ENCODE measurements at regions not wholly inside any gene's neighbourhood (a gene's known extent, or its start where the extent isn't known, plus 50 kb on each side); places are given as distances from the start of the nearest gene placed in this dataset.

DNA sequence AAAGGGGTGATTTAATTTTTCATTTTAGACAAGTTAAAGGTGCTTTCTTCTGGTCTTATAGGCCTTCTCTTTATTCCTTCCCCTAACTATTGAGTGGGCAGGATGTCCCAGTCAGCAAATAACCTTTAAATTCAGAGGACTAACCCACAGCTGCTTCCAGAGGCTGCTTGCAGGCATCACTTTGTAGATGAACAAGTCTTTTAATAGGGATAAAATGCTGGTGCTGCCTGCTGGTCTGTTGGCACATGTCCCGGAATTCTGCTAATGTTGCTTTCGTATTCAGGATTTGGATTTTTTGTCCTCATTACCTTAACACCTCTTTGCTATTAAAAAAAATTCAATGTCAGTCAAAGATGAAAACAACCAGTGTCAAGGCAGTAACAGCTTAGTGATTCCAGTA is 132.7 kb upstream of the KL start:
- POLR2A ChIA-PET: no interaction called here
- H3K27ac ChIP-seq (ENCODE audit: low read depth in 1 of 2, low read length in 2 of 2): no peak overlapping the region

DNA sequence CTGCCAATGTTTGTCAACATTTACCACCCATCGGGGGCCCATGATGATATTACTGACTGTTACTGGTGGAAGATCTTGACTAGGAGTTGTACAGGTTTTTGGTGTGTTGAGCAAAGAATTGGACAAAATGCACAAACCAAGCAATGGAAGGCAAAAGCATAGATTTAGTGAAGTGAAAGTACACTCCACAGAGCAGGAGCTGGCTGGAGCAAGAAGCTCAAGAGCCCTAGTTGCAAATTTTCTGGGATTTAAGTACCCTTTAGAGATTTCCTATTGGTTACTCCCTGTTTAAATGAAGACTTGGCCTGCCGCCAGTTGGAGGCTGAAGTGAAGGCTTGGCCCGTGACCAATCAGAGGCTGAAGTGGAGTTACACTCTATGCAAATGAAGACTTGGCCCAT is 128.6 kb upstream of the KL start:
- Histone ChIP-seq H3K36me3 (ENCODE audit: insufficient read depth, low read length) (no peaks in the 10 kb centered on the region), H3K27me3 (ENCODE audit: control insufficient read depth in 1 of 2, insufficient read depth in 2 of 2, low read length in 2 of 2) (no peaks in the 10 kb centered on the region), H3K27ac (ENCODE audit: low read depth in 1 of 2, low read length in 2 of 2) (no peak overlapping the region), H3K4me1 (ENCODE audit: insufficient read depth, low read length) (no peaks in the 10 kb centered on the region), H3K4me3 (ENCODE audit: low read length) (no peak overlapping the region), H3K9me3 (ENCODE audit: control insufficient read depth in 1 of 2, insufficient read depth in 1 of 2, low read length in 2 of 2) (peaks cover 6 to 12% of the 10 kb centered on the region in 2 experiments)
- TF ChIP-seq, protein P1, sequence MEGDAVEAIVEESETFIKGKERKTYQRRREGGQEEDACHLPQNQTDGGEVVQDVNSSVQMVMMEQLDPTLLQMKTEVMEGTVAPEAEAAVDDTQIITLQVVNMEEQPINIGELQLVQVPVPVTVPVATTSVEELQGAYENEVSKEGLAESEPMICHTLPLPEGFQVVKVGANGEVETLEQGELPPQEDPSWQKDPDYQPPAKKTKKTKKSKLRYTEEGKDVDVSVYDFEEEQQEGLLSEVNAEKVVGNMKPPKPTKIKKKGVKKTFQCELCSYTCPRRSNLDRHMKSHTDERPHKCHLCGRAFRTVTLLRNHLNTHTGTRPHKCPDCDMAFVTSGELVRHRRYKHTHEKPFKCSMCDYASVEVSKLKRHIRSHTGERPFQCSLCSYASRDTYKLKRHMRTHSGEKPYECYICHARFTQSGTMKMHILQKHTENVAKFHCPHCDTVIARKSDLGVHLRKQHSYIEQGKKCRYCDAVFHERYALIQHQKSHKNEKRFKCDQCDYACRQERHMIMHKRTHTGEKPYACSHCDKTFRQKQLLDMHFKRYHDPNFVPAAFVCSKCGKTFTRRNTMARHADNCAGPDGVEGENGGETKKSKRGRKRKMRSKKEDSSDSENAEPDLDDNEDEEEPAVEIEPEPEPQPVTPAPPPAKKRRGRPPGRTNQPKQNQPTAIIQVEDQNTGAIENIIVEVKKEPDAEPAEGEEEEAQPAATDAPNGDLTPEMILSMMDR (IDR thresholded peaks at IDR 0.05): no peak
- H3K36me3 Mint-ChIP-seq (ENCODE audit: low read depth): no peaks in the 10 kb centered on the region
- DNase-seq (no peak), ATAC-seq (ENCODE audit: poor library complexity) (no peak)
- intact Hi-C loops (cut with DNase I, micrococcal nuclease): no loop called here
- no peaks in the 10 kb centered on the region for H3K27me3 Mint-ChIP-seq
- H3K27ac Mint-ChIP-seq: no peak overlapping the region
- ChIA-PET CTCF (no interaction called here), POLR2A (no interaction called here)
- no peaks in the 10 kb centered on the region for H3K4me1 Mint-ChIP-seq (ENCODE audit: low read depth)
- H3K4me3 Mint-ChIP-seq: no peak overlapping the region
- H3K9me3 Mint-ChIP-seq: peaks cover 3% of the 10 kb centered on the region

More for the DNA sequence above, 132.7 kb upstream of the KL start:
- H3K36me3 ChIP-seq (ENCODE audit: insufficient read depth, low read length): no peaks in the 10 kb centered on the region
- Mint-ChIP-seq H3K4me3 (no peak overlapping the region), H3K9me3 (peaks cover 3% of the 10 kb centered on the region), H3K4me1 (ENCODE audit: low read depth) (no peaks in the 10 kb centered on the region), H3K36me3 (ENCODE audit: low read depth) (no peaks in the 10 kb centered on the region), H3K27ac (no peak overlapping the region), H3K27me3 (peaks cover 4% of the 10 kb centered on the region)
- DNase-seq: no peak
- CTCF ChIA-PET: no interaction called here
- TF ChIP-seq, protein P1 (IDR thresholded peaks at IDR 0.05): no peak
- intact Hi-C loops (cut with DNase I, micrococcal nuclease): no loop called here
- H3K9me3 ChIP-seq (ENCODE audit: control insufficient read depth in 1 of 2, insufficient read depth in 1 of 2, low read length in 2 of 2): peaks cover 4 to 12% of the 10 kb centered on the region in 2 experiments
- H3K27me3 ChIP-seq (ENCODE audit: control insufficient read depth in 1 of 2, insufficient read depth in 2 of 2, low read length in 2 of 2): no peaks in the 10 kb centered on the region
- H3K4me1 ChIP-seq (ENCODE audit: insufficient read depth, low read length): no peaks in the 10 kb centered on the region
- ATAC-seq (ENCODE audit: poor library complexity): no peak
- H3K4me3 ChIP-seq (ENCODE audit: low read length): no peak overlapping the region

DNA sequence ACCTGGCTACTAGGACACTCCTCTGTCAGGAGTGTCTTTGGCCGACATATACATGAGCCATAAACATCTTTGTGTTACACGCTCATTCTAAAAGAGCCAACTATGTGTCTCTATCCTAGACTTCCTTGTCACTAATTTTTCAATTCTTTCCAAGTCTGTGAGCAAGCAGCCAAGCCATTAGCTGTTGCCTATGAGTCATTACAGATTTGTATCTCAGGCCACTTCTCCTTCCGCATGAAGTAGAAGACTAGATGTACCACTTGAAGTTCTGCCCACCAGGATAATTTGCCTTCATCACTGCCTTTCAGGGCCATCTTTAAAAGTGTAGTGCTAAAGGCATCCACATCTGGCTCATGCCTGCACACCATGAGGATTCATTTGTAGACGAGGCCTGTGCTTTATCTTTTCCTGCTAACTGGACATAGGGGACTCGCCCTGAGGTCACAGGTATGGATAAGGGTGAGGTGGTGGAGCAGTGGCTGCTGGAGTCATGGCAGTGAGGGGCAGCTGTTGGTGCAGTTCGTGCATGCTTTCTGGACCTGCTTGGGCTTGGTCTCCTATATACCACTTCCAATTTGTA is 126.1 kb upstream of the KL start:
- CTCF ChIA-PET: no interaction called here
- no peaks in the 10 kb centered on the region for H3K4me1 ChIP-seq (ENCODE audit: insufficient read depth, low read length)
- H3K27me3 ChIP-seq (ENCODE audit: control insufficient read depth in 1 of 2, insufficient read depth in 2 of 2, low read length in 2 of 2): no peaks in the 10 kb centered on the region
- no peaks in the 10 kb centered on the region for H3K36me3 Mint-ChIP-seq (ENCODE audit: low read depth)
- no peak overlapping the region for H3K4me3 Mint-ChIP-seq
- DNase-seq: no peak
- H3K9me3 Mint-ChIP-seq: peaks cover 3% of the 10 kb centered on the region
- no peaks in the 10 kb centered on the region for H3K27me3 Mint-ChIP-seq
- ATAC-seq (ENCODE audit: poor library complexity): no peak
- H3K4me1 Mint-ChIP-seq (ENCODE audit: low read depth): no peaks in the 10 kb centered on the region
- POLR2A ChIA-PET: no interaction called here
- TF ChIP-seq, protein P1 (IDR thresholded peaks at IDR 0.05): no peak
- intact Hi-C loops (cut with DNase I, micrococcal nuclease): no loop called here
- H3K36me3 ChIP-seq (ENCODE audit: insufficient read depth, low read length): no peaks in the 10 kb centered on the region
- no peak overlapping the region for H3K4me3 ChIP-seq (ENCODE audit: low read length)
- H3K27ac ChIP-seq (ENCODE audit: low read depth in 1 of 2, low read length in 2 of 2): no peak overlapping the region
- H3K27ac Mint-ChIP-seq: no peak overlapping the region
- peaks cover 6 to 12% of the 10 kb centered on the region in 2 experiments for H3K9me3 ChIP-seq (ENCODE audit: control insufficient read depth in 1 of 2, insufficient read depth in 1 of 2, low read length in 2 of 2)

Measured in CD4-positive, alpha-beta T cell (primary cell).